DND-41 (cell line): ENCODE measurements at regions not wholly inside any gene's neighbourhood (a gene's known extent, or its start where the extent isn't known, plus 50 kb on each side); places are given as distances from the start of the nearest gene placed in this dataset.

ENCODE experiments used
- ATAC-seq: fragments of 200-7000 bp; cut with Tn5 transposase; 3 replicates; pipeline ENCODE4 v1.9.1; 2021; ENCODE audit warnings: low read depth; ENCODE audit not compliant: insufficient read depth
- DNase-seq: peaks from one replicate; pipeline ENCODE4 v3.0.0-alpha.2; 2020
- H2AFZ ChIP-seq: 2 replicates; pipeline ENCODE4 v1.6.0; 2012; ENCODE audit warnings: low read depth, low read length
- H3K27ac ChIP-seq: 2 replicates; pipeline ENCODE4 v1.5.1; 2012; ENCODE audit warnings: low read length, inconsistent platforms
- H3K27me3 ChIP-seq: fragments of 200-600 bp; sonication (generic); 2 replicates; pipeline ENCODE4 v1.6.0; 2012; ENCODE audit warnings: low read length, mild to moderate bottlenecking, inconsistent platforms; ENCODE audit not compliant: insufficient read depth, poor library complexity
- H3K36me3 ChIP-seq: 2 replicates; pipeline ENCODE4 v1.5.1; 2012; ENCODE audit warnings: low read length, inconsistent platforms; ENCODE audit not compliant: insufficient read depth
- H3K4me1 ChIP-seq: 2 replicates; pipeline ENCODE4 v1.5.1; 2012; ENCODE audit warnings: mild to moderate bottlenecking, low read length; ENCODE audit not compliant: insufficient read depth
- H3K4me2 ChIP-seq: 2 replicates; pipeline ENCODE4 v1.6.0; 2012; ENCODE audit warnings: mild to moderate bottlenecking, moderate library complexity, low read length, inconsistent platforms; ENCODE audit not compliant: insufficient read depth
- H3K4me3 ChIP-seq, 2 experiments: fragments of 200-600 bp in 1 of 2; shearing (Covaris generic) in 1 of 2; 2 replicates each; pipeline ENCODE4 v1.5.1; 2012 to 2016; ENCODE audit warnings: inconsistent platforms in 2 of 2, low read length in 2 of 2, mild to moderate bottlenecking in 2 of 2, low read depth in 1 of 2, moderate library complexity in 1 of 2
- H3K79me2 ChIP-seq: 2 replicates; pipeline ENCODE4 v1.6.0; 2012; ENCODE audit warnings: low read length, inconsistent platforms; ENCODE audit not compliant: insufficient read depth
- H3K9ac ChIP-seq: 2 replicates; pipeline ENCODE4 v1.6.0; 2012; ENCODE audit warnings: low read depth, mild to moderate bottlenecking, inconsistent platforms, low read length, moderate library complexity
- H3K9me3 ChIP-seq: 2 replicates; pipeline ENCODE4 v1.5.1; 2012; ENCODE audit warnings: low read length, moderate library complexity, mild to moderate bottlenecking, inconsistent platforms; ENCODE audit not compliant: insufficient read depth, severe bottlenecking
- H4K20me1 ChIP-seq: 2 replicates; pipeline ENCODE4 v1.6.0; 2012; ENCODE audit warnings: low read length; ENCODE audit not compliant: insufficient read depth
- CTCF ChIP-seq: IDR thresholded peaks from 2 replicates; pipeline ENCODE4 v1.5.1; 2012; ENCODE audit warnings: borderline replicate concordance, low read length, moderate library complexity, mild to moderate bottlenecking; ENCODE audit not compliant: poor library complexity, severe bottlenecking; ENCODE audit errors: extremely low read depth
- EZH2 ChIP-seq: IDR thresholded peaks from 3 replicates; pipeline ENCODE4 v1.6.1; 2012; ENCODE audit warnings: borderline replicate concordance, low read depth, mild to moderate bottlenecking, moderate library complexity, low read length, inconsistent platforms; ENCODE audit not compliant: severe bottlenecking

DNA sequence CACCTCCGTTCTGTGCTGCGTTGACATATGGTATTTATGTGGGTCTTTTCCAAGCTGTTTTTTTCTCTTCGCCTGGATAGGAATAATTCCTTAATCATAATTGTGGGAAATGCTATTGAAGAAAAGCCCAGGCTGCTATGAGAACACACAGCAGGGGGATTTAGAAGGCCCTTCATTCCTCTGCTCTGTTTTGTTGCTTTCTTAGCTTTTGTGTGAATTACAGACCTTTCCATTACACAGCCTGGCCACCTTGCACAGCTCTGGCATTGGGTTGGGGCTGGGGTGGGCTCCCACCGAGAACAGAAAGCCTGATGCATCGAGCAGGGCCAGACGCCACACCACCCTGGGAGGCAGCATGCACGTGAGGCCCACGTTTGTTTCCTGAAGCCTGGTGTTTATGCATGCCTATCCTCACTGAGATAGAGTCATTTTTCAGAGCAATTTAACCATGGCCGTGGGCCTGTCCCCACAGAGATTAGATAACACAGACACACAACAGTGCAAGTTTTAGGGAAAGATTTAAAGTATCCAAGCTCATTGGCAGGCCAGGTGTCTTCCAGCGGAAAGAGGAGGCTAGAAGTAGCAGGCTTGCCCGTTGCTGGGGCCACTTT lies 287.6 kb upstream of the PWP1 start:
- Histone ChIP-seq H3K4me3 (no peak overlapping the region), H3K4me2 (no peak overlapping the region), H3K79me2 (no peaks in the 10 kb centered on the region), H4K20me1 (no peaks in the 10 kb centered on the region), H3K27ac (no peak overlapping the region), H3K9ac (no peak overlapping the region), H2AFZ (no peak overlapping the region), H3K36me3 (no peaks in the 10 kb centered on the region), H3K4me1 (no peaks in the 10 kb centered on the region), H3K27me3 (peaks cover 3% of the 10 kb centered on the region), H3K9me3 (no peaks in the 10 kb centered on the region)
- no peak for DNase-seq
- TF ChIP-seq CTCF (no peak), EZH2 (no peak)
- no peak for ATAC-seq

DNA sequence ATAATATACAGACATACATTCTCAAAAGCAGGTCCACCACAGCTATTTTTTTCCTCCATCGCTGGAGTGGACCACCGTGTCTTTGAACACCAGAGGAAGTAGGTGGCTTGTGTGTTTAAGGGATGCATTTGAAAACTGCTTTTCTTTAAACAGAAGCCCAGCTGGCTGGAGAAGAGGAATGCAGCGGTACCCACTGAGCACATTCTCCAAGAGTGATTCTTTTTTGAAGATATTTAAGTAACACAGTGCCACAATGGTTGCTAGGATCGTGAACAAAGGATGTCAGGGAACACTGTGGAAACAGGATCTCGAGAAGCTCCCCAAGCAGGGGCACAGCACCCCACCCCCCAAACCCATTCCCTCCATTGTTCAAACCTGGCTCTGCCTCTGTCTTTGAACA lies 286.6 kb upstream of the PWP1 start:
- TF ChIP-seq CTCF (no peak), EZH2 (no peak)
- no peaks in the 10 kb centered on the region for H3K9me3 ChIP-seq

GRCh38 chr12:107400686-107401447 lies 284.7 kb upstream of the PWP1 start:
- no peak overlapping the region for H3K27ac ChIP-seq
- no peak overlapping the region for H3K9ac ChIP-seq
- DNase-seq (no peak), ATAC-seq (no peak)
- H3K36me3 ChIP-seq = no peaks in the 10 kb centered on the region
- TF ChIP-seq EZH2 = no peak
- no peak for TF ChIP-seq CTCF
- H3K79me2 ChIP-seq = no peaks in the 10 kb centered on the region
- H2AFZ ChIP-seq = no peak overlapping the region
- no peaks in the 10 kb centered on the region for H3K4me1 ChIP-seq
- H3K9me3 ChIP-seq = no peaks in the 10 kb centered on the region
- no peak overlapping the region for H3K4me2 ChIP-seq
- no peak overlapping the region for H3K4me3 ChIP-seq
- peaks cover 2% of the 10 kb centered on the region for H3K27me3 ChIP-seq
- no peaks in the 10 kb centered on the region for H4K20me1 ChIP-seq

More for the DNA sequence above, 286.6 kb upstream of the PWP1 start:
- DNase-seq (no peak), ATAC-seq (no peak)
- Histone ChIP-seq H2AFZ (no peak overlapping the region), H4K20me1 (no peaks in the 10 kb centered on the region), H3K27me3 (peaks cover 3% of the 10 kb centered on the region), H3K27ac (no peak overlapping the region), H3K4me2 (no peak overlapping the region), H3K9ac (no peak overlapping the region), H3K79me2 (no peaks in the 10 kb centered on the region), H3K4me3 (no peak overlapping the region), H3K4me1 (no peaks in the 10 kb centered on the region), H3K36me3 (no peaks in the 10 kb centered on the region)
